Loucy (cell line): ENCODE measurements at regions not wholly inside any gene's neighbourhood (a gene's known extent, or its start where the extent isn't known, plus 50 kb on each side); places are given as distances from the start of the nearest gene placed in this dataset.

Source experiments
- CTCF ChIP-seq: fragments of 200-600 bp; sonication (generic); conservative IDR thresholded peaks from 2 replicates; pipeline ENCODE4 v1.5.1; 2014; ENCODE audit warnings: mild to moderate bottlenecking, antibody characterized with exemption, low read length
- EZH2phosphoT487 ChIP-seq: fragments of 200-600 bp; IDR thresholded peaks from 2 replicates; pipeline ENCODE4 v1.6.1; 2018; ENCODE audit warnings: antibody characterized with exemption, mild to moderate bottlenecking, moderate library complexity, borderline replicate concordance

GRCh38 chr5:106094204-106094607 lies 1576.5 kb downstream of the EFNA5 start:
- TF ChIP-seq CTCF = no peak
- TF ChIP-seq EZH2phosphoT487 = no peak
